C1 segment of cervical spinal cord (tissue), 14 donors: ENCODE measurements at regions not wholly inside any gene's neighbourhood (a gene's known extent, or its start where the extent isn't known, plus 50 kb on each side); places are given as distances from the start of the nearest gene placed in this dataset.
"Not testable (repeated sequence)": the region's sequence is repeated elsewhere in the genome, so short reads cannot be mapped to it uniquely, and the experiment has no call there.

Experiments
- DNase-seq, 14 donors: peaks; one replicate each; lab custom pipeline; 2025; lab: John Stamatoyannopoulos, UW

GRCh38 chr7:156386097-156386496, 254.5 kb upstream of the RNF32 start:
- no peak for DNase-seq

DNA sequence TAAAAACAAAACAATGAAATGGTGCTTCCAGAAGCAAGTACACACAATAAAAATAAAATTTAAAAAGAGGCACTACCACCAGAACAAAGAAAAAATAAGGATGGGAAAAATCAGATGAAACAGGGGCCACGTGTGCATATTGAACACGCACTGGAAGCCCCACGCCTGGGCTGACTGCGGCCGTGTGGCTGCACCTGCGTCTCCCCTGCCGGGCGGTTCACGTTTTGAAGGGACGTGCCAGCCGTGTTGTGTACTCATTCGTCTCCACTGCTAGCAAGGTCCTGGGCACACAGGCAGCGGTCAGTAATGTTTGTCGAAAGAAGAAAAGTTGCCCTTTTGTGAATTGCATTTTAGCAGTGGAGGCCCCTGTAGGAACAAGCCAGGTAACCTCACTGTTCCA, 255.9 kb upstream of the RNF32 start:
- no peak for DNase-seq

- no peak for DNase-seq
Observed at GRCh38 chr7:156383526-156383925, 257.0 kb upstream of the RNF32 start.

DNA sequence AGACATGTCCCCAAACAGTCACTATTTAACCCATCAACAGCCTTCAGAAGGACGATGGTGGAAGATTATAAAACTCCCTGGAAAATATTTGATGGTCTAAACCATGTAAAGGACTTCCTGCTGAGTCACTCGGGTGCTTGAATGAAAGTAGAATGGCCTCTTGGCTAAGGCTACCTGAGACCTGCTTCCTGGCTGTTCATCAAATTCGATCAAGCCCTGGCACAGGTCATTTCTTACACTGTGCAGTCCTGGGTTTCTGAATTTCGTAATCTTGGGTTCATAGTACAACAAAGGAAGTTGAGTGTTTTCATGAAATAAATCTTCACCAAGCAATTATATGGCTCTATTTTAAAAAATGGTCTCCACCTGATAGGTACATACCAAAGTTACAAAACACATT, 260.3 kb upstream of the RNF32 start:
- DNase-seq, result no peak

DNA sequence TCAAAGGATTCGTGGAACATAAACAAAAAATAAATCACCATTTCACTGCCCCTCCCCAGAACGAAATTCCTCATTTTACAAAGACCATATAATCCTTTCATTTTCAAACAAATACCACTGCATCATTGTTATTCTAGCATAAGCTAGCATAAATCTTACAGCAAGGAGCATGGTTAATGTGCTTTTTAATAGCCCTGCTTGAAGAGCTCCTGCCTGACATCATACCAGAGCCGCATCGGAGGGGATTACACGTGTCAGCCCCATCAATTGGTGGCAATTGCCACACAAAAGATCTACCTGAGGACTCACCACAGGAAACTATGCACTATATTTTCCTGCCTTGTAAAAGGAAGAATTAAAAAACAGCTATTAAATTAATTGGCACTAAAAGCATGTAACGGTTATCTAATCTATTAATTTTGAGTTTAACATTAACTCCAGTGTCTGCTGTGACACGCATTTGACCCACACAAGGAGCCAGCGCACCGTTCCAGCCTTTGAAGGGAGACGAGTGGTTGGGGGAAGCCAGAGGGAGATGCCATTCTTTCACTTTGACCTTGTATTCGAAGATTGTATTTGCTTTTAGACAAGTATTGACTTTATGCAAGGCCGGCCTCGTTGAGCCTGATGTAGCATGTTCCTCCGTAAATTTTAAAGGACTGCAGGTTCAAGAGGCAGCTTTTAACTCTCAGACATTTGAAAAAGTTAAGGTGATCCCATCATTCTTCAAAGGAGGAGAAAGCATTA, 261.1 kb upstream of the RNF32 start:
- no peak for DNase-seq

DNA sequence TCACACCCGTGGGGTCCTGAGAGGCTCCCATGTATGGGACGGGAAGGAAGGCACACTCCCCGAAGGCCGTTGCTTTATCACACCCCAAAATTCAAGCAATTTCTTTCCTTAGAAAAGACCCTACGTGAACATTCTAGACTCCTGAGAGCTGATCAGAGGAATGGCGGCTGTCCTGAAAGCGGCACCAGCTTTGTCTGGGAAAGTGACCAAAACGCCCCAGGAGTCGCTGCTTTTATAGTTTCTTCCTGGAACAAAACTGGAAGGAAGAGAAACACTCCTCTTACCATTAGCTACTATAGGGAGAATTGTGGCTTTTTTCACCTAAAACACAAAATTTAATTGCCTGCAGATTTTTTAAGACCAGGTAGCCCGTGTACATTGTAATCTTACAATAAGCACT, 261.8 kb upstream of the RNF32 start:
- no peak for DNase-seq

GRCh38 chr7:156376317-156376716, 264.3 kb upstream of the RNF32 start:
- no peak for DNase-seq

GRCh38 chr7:156374335-156374734, 266.2 kb upstream of the RNF32 start:
- DNase-seq, result no peak

- not testable (repeated sequence) for DNase-seq
Observed at GRCh38 chr7:156369929-156370328, 270.6 kb upstream of the RNF32 start.

- no peak for DNase-seq
Observed at GRCh38 chr7:156368053-156368843, 272.3 kb upstream of the RNF32 start.

GRCh38 chr7:156363751-156364150, 276.8 kb upstream of the RNF32 start:
- no peak for DNase-seq

DNA sequence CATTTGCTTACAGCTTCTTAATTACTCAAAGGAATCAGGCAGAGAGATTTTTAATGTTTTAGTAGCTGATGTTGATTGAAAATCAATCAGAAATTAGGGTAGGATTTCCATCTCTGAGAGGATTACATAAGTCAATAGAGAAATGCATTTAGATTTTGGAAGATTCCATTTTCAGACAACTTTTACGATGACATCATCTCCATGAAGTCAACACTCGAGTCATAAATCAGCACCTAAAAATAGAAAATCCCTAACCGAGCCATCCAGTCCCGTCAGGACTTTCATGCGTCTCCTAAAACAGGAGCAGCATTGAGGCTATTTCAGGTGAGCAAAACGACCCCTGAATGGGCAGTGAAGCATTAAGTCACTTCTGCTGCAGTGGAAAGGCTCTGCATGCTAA, 279.7 kb upstream of the RNF32 start:
- no peak for DNase-seq

DNA sequence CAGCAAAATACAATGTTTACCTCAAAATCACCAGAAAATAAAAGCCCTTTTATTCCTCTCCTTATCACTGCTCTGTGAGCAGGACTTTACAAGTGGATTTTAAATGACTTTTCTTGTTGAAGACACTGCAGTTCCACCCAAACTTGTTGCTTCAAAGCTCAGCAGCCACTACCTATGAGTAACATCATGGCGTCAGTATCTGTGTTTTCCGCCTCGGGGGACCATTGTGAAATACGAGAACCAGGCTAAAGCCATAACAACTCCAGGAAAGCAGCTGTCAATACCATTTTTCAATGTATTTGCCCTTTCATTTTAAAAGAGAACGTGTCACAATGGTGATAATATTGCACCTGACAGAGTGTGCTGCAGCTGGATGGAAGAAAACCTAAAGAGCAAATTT, 284.0 kb upstream of the RNF32 start:
- DNase-seq, result no peak

- no peak for DNase-seq
Observed at GRCh38 chr7:156353352-156353751, 287.2 kb upstream of the RNF32 start.

DNA sequence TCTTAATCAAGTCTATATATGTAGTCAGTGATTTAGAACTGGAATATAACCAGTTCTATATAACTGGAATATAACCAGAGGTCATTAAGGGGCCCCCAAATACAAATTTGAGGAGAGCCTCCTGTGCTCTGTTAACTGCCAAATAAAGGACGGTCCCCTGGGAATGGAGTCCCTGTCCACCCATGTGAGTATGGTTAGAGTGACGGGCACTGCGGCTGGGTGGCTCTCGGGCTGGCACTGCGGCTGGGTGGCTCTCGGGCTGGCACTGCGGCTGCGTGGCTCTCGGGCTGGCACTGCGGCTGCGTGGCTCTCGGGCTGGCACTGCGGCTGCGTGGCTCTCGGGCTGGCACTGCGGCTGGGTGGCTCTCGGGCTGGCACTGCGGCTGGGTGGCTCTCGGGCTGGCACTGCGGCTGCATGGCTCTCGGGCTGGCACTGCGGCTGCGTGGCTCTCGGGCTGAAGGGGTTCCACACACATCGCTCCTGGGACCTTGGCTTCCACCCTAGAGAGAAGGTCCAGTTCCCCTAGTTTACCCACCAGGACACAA, 292.8 kb upstream of the RNF32 start:
- DNase-seq, result not testable (repeated sequence)

GRCh38 chr7:156347132-156347531, 293.4 kb upstream of the RNF32 start:
- no peak for DNase-seq

DNA sequence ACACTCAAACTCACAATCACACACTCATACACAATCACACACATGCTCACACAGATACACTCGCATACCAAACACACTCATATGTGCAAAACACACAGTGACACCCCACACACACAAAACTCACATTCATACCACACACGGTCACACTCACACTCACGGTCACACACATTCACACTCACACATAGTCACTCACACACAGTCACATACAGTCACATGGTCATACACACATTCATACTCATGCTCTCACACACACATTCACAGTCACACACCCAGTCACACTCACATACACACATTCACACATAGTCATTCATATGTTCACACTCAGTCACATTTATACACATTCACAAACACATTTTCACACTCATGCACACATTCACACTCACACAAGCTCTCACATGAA, 296.0 kb upstream of the RNF32 start:
- DNase-seq, result no peak

- no peak for DNase-seq
Observed at GRCh38 chr7:156334636-156335035, 305.9 kb upstream of the RNF32 start.

- DNase-seq, result no peak
Observed at GRCh38 chr7:156327916-156328315, 312.7 kb upstream of the RNF32 start.

- DNase-seq, result no peak
Observed at GRCh38 chr7:156327474-156327873, 313.1 kb upstream of the RNF32 start.

- no peak for DNase-seq
Observed at GRCh38 chr7:156324201-156324600, 316.4 kb upstream of the RNF32 start.

DNA sequence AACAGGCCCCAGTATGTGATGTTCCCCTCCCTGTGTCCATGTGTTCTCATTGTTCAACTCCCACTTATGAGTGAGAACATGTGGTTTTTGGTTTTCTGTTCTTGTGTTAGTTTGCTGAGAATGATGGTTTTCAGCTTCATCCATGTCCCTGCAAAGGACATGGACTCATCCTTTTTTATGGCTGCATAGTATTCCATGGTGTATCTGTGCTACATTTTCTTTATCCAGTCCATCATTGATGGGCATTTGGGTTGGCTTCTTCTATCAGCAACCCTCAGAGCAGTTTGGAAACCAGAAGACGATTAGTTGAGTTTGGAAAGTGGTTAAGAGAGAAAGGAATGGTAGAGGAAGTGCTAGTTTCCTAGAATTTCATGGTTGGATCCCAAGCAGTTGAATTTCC, 319.1 kb upstream of the RNF32 start:
- not testable (repeated sequence) for DNase-seq

DNA sequence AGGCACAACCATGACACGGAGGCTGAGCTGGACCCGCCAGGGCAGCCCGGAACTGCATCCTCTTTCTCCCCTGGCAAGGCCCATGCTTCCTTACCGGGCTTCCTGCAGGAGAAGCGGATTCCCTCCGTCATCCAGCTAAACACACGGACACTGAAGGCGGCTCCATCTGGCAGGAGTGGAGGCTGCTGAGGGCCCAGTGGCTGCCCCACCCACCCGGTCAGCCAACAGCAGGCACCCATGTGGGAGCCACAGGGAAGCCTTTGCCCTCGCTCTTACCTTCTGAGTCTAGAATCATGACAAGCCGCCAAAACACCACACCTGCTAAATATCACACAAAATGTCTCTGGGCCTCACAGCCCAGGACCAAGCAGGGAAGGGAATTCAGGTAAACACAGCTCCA, 321.6 kb upstream of the RNF32 start:
- no peak for DNase-seq
